Chondrocyte (in vitro differentiated cells): ENCODE measurements at regions not wholly inside any gene's neighbourhood (a gene's known extent, or its start where the extent isn't known, plus 50 kb on each side); places are given as distances from the start of the nearest gene placed in this dataset.

Experiments used
- DNase-seq: peaks from one replicate; pipeline ENCODE4 v3.0.0; 2021; ENCODE audit warnings: mixed read lengths, low spot score
- H3K27ac Mint-ChIP-seq: one replicate; pipeline ENCODE4 v1.8.0; 2021; ENCODE audit warnings: mild to moderate bottlenecking, moderate library complexity, mixed read lengths; ENCODE audit not compliant: unreplicated experiment
- H3K27me3 Mint-ChIP-seq: 2 replicates; pipeline ENCODE4 v1.8.0; 2021; ENCODE audit warnings: low read depth, mixed read lengths
- H3K36me3 Mint-ChIP-seq: 2 replicates; pipeline ENCODE4 v1.8.0; 2021; ENCODE audit warnings: low read depth, mixed read lengths
- H3K4me1 Mint-ChIP-seq: 2 replicates; pipeline ENCODE4 v1.8.0; 2021; ENCODE audit warnings: low read depth, mild to moderate bottlenecking, mixed read lengths
- H3K4me3 Mint-ChIP-seq: one replicate; pipeline ENCODE4 v1.8.0; 2021; ENCODE audit warnings: mild to moderate bottlenecking, moderate library complexity, mixed read lengths; ENCODE audit not compliant: unreplicated experiment
- H3K9me3 Mint-ChIP-seq: 2 replicates; pipeline ENCODE4 v1.8.0; 2021; ENCODE audit warnings: low read depth, mixed read lengths
- CTCF ChIP-seq: fragments of 200-600 bp; sonication (generic); IDR thresholded peaks from 2 replicates; pipeline ENCODE4 v1.5.0; 2021; ENCODE audit warnings: antibody characterized with exemption, mild to moderate bottlenecking, moderate library complexity

DNA sequence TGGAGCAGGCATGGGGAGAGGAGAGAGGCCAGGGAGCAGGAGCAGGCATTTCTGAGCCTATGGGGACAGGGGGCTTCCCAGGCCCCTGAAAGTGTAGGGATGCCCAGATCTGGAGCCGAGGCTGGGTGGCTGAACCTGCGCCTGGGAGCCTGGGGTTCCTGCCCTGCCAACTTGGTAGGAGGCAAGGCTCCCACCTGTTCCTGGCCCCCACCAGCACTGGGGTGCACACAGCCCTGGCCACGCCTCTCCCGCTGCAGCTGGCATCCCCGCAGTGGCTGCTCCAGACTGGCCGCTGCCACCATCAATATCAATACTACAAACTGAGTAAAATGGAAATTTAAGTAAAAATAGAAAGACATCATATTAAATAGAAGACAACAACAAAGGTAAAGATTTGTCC, 684.9 kb upstream of the MAP3K7 start:
- DNase-seq: no peak
- TF ChIP-seq CTCF: no peak
- H3K4me1 Mint-ChIP-seq: peaks cover 34% of the 10 kb centered on the region
- no peak overlapping the region for H3K27ac Mint-ChIP-seq
- no peaks in the 10 kb centered on the region for H3K27me3 Mint-ChIP-seq
- H3K36me3 Mint-ChIP-seq: no peaks in the 10 kb centered on the region
- H3K9me3 Mint-ChIP-seq: no peaks in the 10 kb centered on the region
- no peak overlapping the region for H3K4me3 Mint-ChIP-seq

DNA sequence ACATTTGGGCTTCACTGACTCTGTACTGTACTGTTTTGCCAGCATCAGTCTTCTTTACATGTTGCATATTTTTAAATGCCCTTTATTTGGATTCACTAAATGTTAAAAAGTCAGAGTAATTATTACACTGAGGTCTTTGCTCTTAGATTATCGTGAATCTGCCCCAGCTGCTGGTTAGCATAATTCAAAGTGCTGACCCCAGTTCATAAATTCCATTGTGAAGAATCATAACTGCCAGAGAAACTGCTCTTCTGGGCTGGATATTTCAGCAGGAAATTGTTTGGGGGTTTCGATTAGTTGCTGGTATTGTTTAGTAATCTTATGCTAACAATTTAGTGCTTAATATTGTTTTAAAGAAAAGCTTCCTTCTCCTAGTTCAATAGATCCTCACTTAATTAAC, 682.1 kb upstream of the MAP3K7 start:
- no peaks in the 10 kb centered on the region for H3K27me3 Mint-ChIP-seq
- no peaks in the 10 kb centered on the region for H3K9me3 Mint-ChIP-seq
- H3K4me3 Mint-ChIP-seq: no peak overlapping the region
- peaks cover 30% of the 10 kb centered on the region for H3K4me1 Mint-ChIP-seq
- DNase-seq: no peak
- no peak for TF ChIP-seq CTCF
- no peaks in the 10 kb centered on the region for H3K36me3 Mint-ChIP-seq
- no peak overlapping the region for H3K27ac Mint-ChIP-seq

DNA sequence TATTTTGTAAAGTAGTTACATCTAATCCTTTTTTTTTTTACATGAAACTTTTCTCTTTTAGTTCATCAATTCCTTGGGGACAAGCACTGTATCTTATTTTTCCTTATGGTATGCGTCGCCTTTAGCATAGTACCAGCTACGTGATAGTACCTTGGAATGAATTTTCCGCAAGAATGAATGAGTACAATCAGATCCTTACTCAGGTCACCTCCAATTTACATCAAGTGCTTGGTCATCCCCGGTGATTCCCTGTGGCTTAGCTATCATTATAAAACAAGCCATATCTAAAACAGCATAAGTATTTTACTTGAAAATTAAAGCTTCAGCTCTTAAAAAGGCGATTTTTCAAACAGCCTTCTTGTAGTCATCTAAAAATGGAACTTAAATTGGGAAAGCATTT, 680.4 kb upstream of the MAP3K7 start:
- no peak for DNase-seq
- no peak for TF ChIP-seq CTCF
- Mint-ChIP-seq H3K36me3 (no peaks in the 10 kb centered on the region), H3K27ac (no peak overlapping the region), H3K9me3 (no peaks in the 10 kb centered on the region), H3K4me3 (no peak overlapping the region), H3K27me3 (no peaks in the 10 kb centered on the region), H3K4me1 (peaks cover 26% of the 10 kb centered on the region)

DNA sequence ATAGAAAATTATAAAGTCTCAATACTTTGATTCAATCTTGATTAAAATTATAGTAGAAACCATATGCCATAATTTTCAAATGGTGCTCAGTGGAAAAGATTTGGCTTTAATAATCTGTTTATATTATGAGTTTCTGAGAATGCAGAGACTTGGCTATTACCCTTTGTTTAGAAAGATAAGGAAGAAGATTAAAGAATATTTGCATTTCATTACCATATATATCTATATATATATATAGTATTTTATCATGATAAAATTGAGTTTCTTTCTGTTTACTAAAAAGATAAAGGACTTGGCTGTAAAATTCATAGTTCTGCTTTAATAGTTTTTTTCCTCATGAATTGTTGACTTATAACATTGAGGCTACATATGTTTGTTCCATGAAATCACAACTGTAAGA, 679.3 kb upstream of the MAP3K7 start:
- H3K4me3 Mint-ChIP-seq: no peak overlapping the region

DNA sequence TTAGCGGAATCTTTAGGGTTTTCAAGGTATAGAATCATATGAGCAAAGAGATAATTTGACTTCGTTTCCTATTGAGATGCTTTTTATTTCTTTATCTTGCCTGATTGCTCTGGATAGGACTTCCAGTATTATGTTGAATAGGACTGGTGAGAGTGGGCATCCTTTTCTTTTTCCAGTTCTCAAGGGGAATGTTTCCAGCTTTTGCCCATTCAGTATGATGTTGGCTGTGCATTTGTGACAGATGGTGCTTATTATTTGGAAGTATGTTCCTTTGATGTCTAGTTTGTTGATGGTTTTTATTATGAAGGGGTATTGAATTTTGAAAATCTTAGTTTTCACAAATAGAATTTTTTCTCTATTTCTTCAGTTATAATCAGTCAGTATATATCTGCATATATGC, 656.6 kb upstream of the MAP3K7 start:
- Mint-ChIP-seq H3K4me3 (no peak overlapping the region), H3K9me3 (peaks cover 2% of the 10 kb centered on the region), H3K27ac (no peak overlapping the region), H3K36me3 (no peaks in the 10 kb centered on the region), H3K27me3 (peaks cover 1% of the 10 kb centered on the region), H3K4me1 (no peaks in the 10 kb centered on the region)
- no peak for DNase-seq
- TF ChIP-seq CTCF: no peak

More for the DNA sequence above, 679.3 kb upstream of the MAP3K7 start:
- H3K36me3 Mint-ChIP-seq: no peaks in the 10 kb centered on the region
- peaks cover 26% of the 10 kb centered on the region for H3K4me1 Mint-ChIP-seq
- no peak for TF ChIP-seq CTCF
- no peak overlapping the region for H3K27ac Mint-ChIP-seq
- DNase-seq: no peak
- no peaks in the 10 kb centered on the region for H3K27me3 Mint-ChIP-seq
- peaks cover 4% of the 10 kb centered on the region for H3K9me3 Mint-ChIP-seq

GRCh38 chr6:91242614-91242949, 655.7 kb upstream of the MAP3K7 start:
- no peak for DNase-seq
- Mint-ChIP-seq H3K4me3 (no peak overlapping the region), H3K9me3 (peaks cover 2% of the 10 kb centered on the region), H3K27ac (no peak overlapping the region), H3K36me3 (no peaks in the 10 kb centered on the region), H3K27me3 (peaks cover 1% of the 10 kb centered on the region), H3K4me1 (no peaks in the 10 kb centered on the region)
- TF ChIP-seq CTCF: no peak
